Sigmoid colon (tissue), 4 donors: ENCODE measurements at regions not wholly inside any gene's neighbourhood (a gene's known extent, or its start where the extent isn't known, plus 50 kb on each side); places are given as distances from the start of the nearest gene placed in this dataset.
"Not testable (repeated sequence)": the region's sequence is repeated elsewhere in the genome, so short reads cannot be mapped to it uniquely, and the experiment has no call there.

Experiments
- CTCF ChIP-seq, 4 experiments: fragments of 450-650 bp in 3 of 4; fragments of 200-600 bp in 1 of 4; IDR thresholded peaks; one replicate each; pipeline ENCODE4 v1.5.1; 2016 to 2019; ENCODE audit warnings: antibody characterized with exemption in 4 of 4, mild to moderate bottlenecking in 3 of 4, moderate library complexity in 2 of 4
- EP300 ChIP-seq, 4 donors: sonication (generic); formaldehyde crosslinking; IDR thresholded peaks; one replicate each; pipeline ENCODE4 v1.6.1; 2017; ENCODE audit warnings: antibody characterized with exemption in 4 of 4
- POLR2A ChIP-seq, 2 donors: fragments of 450-650 bp; IDR thresholded peaks; one replicate each; pipeline ENCODE4 v1.6.1; 2016; ENCODE audit warnings: antibody characterized with exemption in 2 of 2, mild to moderate bottlenecking in 2 of 2, moderate library complexity in 2 of 2

GRCh38 chr21:7932834-7933233 is 2588.5 kb upstream of the TPTE start:
- not testable (repeated sequence) for TF ChIP-seq POLR2A, CTCF, EP300 (IDR thresholded peaks at IDR 0.05)
